SK-N-SH treated with all-trans-retinoic acid at 6 μM for 48 hours (cell line): ENCODE measurements at regions not wholly inside any gene's neighbourhood (a gene's known extent, or its start where the extent isn't known, plus 50 kb on each side); places are given as distances from the start of the nearest gene placed in this dataset.

Experiments
- GLIS3 ChIP-seq: fragments of 250-450 bp; sonication (Bioruptor Pico); IDR thresholded peaks from 2 replicates; pipeline ENCODE4 v1.5.0; 2020; ENCODE audit warnings: mild to moderate bottlenecking, moderate library complexity
- RARB ChIP-seq: fragments of 250-450 bp; sonication (Bioruptor Pico); IDR thresholded peaks from 2 replicates; pipeline ENCODE4 v1.8.0; 2021; ENCODE audit warnings: mild to moderate bottlenecking, moderate library complexity
- ZFP30 ChIP-seq: fragments of 450-650 bp; formaldehyde crosslinking; IDR thresholded peaks from 2 replicates; pipeline ENCODE4 v1.5.0; 2022; ENCODE audit warnings: mild to moderate bottlenecking, moderate library complexity
- ZNF565 ChIP-seq: fragments of 450-650 bp; formaldehyde crosslinking; conservative IDR thresholded peaks from 2 replicates; pipeline ENCODE4 v1.5.0; 2020; ENCODE audit warnings: low read depth, mild to moderate bottlenecking, moderate library complexity
- TF ChIP-seq, protein P1 (sequence below): fragments of 250-450 bp; sonication (Bioruptor Pico); IDR thresholded peaks from 2 replicates; pipeline ENCODE4 v1.5.1; 2020; ENCODE audit warnings: low read depth, mild to moderate bottlenecking, moderate library complexity
- TF ChIP-seq, protein P2 (sequence below): fragments of 250-450 bp; sonication (Bioruptor Pico); IDR thresholded peaks from 2 replicates; pipeline ENCODE4 v1.8.0; 2021; ENCODE audit warnings: low read depth, mild to moderate bottlenecking, moderate library complexity, borderline replicate concordance

DNA sequence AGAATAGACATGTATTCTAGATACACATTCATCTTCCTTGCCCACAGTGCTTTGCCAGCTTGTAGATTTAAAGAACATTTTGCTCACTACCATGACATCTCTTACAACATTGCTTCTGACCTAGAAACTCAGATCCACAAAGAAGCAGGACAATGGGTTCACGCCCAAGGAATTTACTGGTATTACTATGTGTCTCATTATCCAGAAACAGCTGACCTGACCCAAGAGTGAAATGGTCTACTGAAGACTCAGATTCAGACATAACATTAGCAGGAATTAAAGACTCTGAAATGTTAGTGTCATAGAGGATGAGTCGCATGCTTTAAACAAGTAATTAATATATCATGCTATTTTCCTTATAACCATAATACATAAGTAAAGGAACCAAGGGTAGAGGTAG is 731.4 kb downstream of the GALC start:
- TF ChIP-seq ZNF565 (CRISPR knock-in tag) (no peak), ZFP30 (CRISPR knock-in tag) (no peak), GLIS3 (no peak), RARB (no peak)
- TF ChIP-seq, protein P1, sequence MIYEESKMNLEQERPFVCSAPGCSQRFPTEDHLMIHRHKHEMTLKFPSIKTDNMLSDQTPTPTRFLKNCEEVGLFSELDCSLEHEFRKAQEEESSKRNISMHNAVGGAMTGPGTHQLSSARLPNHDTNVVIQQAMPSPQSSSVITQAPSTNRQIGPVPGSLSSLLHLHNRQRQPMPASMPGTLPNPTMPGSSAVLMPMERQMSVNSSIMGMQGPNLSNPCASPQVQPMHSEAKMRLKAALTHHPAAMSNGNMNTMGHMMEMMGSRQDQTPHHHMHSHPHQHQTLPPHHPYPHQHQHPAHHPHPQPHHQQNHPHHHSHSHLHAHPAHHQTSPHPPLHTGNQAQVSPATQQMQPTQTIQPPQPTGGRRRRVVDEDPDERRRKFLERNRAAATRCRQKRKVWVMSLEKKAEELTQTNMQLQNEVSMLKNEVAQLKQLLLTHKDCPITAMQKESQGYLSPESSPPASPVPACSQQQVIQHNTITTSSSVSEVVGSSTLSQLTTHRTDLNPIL (CRISPR knock-in tag) = no peak
- TF ChIP-seq, protein P2, sequence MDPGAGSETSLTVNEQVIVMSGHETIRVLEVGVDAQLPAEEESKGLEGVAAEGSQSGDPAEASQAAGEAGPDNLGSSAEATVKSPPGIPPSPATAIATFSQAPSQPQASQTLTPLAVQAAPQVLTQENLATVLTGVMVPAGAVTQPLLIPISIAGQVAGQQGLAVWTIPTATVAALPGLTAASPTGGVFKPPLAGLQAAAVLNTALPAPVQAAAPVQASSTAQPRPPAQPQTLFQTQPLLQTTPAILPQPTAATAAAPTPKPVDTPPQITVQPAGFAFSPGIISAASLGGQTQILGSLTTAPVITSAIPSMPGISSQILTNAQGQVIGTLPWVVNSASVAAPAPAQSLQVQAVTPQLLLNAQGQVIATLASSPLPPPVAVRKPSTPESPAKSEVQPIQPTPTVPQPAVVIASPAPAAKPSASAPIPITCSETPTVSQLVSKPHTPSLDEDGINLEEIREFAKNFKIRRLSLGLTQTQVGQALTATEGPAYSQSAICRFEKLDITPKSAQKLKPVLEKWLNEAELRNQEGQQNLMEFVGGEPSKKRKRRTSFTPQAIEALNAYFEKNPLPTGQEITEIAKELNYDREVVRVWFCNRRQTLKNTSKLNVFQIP = no peak
